Dendritic cell treated with granulocyte-macrophage colony-stimulating factor and Interleukin-4, amounts not matched to agents 40 ng/mL and 50 ng/mL, for 4 days (primary cell): ENCODE measurements at regions not wholly inside any gene's neighbourhood (a gene's known extent, or its start where the extent isn't known, plus 50 kb on each side); places are given as distances from the start of the nearest gene placed in this dataset.
"Not testable (repeated sequence)": the region's sequence is repeated elsewhere in the genome, so short reads cannot be mapped to it uniquely, and the experiment has no call there.

Experiments used
- H3K27ac Mint-ChIP-seq: one replicate; pipeline ENCODE4 v1.8.0; 2022; ENCODE audit warnings: mild to moderate bottlenecking, mixed read lengths
- H3K27me3 Mint-ChIP-seq: one replicate; pipeline ENCODE4 v1.8.0; 2022; ENCODE audit warnings: mild to moderate bottlenecking, mixed read lengths
- H3K36me3 Mint-ChIP-seq: one replicate; pipeline ENCODE4 v1.8.0; 2022; ENCODE audit warnings: low read depth, mixed read lengths
- H3K4me1 Mint-ChIP-seq: one replicate; pipeline ENCODE4 v1.8.0; 2022; ENCODE audit warnings: low read depth, mixed read lengths
- H3K4me3 Mint-ChIP-seq: one replicate; pipeline ENCODE4 v1.8.0; 2022; ENCODE audit warnings: mild to moderate bottlenecking, moderate library complexity, mixed read lengths
- H3K9me3 Mint-ChIP-seq: one replicate; pipeline ENCODE4 v1.8.0; 2022; ENCODE audit warnings: mixed read lengths
- intact Hi-C: fragments of 100-400 bp; cut with micrococcal nuclease; formaldehyde crosslinking; loops from one replicate; pipeline ENCODE4 v1.15.0; 2022

DNA sequence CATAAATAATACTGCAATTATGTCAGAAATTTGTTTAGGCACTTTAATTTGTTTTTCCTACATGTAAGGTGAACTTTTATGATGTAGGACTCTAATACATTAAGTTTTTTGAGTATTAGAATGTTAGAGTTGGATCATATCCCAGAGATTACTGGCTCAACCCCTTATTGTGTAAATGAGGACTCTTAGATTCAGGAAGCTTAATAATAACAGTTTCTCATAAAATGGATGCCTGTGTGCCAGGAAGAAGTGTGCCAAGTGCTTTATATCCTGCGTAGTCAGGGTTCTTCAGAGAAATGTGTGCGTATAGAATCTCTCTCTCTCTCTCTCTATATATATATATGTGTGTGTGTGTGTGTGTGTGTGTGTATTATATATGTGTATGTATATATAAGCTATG lies 388.5 kb downstream of the CAAP1 start:
- no peaks in the 10 kb centered on the region for H3K9me3 Mint-ChIP-seq
- intact Hi-C loops, result no loop called here

GRCh38 chr9:26502311-26502710 lies 390.3 kb downstream of the CAAP1 start:
- Mint-ChIP-seq H3K9me3 (peaks cover 12% of the 10 kb centered on the region), H3K4me1 (no peaks in the 10 kb centered on the region), H3K27ac (no peak overlapping the region), H3K27me3 (no peaks in the 10 kb centered on the region), H3K36me3 (no peaks in the 10 kb centered on the region), H3K4me3 (no peak overlapping the region)
- intact Hi-C loops, result no loop called here

More for the DNA sequence above, 388.5 kb downstream of the CAAP1 start:
- Mint-ChIP-seq H3K27me3 (no peaks in the 10 kb centered on the region), H3K4me3 (no peak overlapping the region), H3K27ac (no peak overlapping the region), H3K4me1 (no peaks in the 10 kb centered on the region), H3K36me3 (no peaks in the 10 kb centered on the region)

GRCh38 chr9:26500471-26500870 lies 392.1 kb downstream of the CAAP1 start:
- Mint-ChIP-seq H3K4me1 (no peaks in the 10 kb centered on the region), H3K27me3 (no peaks in the 10 kb centered on the region), H3K9me3 (peaks cover 12% of the 10 kb centered on the region), H3K27ac (no peak overlapping the region), H3K36me3 (no peaks in the 10 kb centered on the region), H3K4me3 (no peak overlapping the region)
- intact Hi-C loops, result no loop called here

DNA sequence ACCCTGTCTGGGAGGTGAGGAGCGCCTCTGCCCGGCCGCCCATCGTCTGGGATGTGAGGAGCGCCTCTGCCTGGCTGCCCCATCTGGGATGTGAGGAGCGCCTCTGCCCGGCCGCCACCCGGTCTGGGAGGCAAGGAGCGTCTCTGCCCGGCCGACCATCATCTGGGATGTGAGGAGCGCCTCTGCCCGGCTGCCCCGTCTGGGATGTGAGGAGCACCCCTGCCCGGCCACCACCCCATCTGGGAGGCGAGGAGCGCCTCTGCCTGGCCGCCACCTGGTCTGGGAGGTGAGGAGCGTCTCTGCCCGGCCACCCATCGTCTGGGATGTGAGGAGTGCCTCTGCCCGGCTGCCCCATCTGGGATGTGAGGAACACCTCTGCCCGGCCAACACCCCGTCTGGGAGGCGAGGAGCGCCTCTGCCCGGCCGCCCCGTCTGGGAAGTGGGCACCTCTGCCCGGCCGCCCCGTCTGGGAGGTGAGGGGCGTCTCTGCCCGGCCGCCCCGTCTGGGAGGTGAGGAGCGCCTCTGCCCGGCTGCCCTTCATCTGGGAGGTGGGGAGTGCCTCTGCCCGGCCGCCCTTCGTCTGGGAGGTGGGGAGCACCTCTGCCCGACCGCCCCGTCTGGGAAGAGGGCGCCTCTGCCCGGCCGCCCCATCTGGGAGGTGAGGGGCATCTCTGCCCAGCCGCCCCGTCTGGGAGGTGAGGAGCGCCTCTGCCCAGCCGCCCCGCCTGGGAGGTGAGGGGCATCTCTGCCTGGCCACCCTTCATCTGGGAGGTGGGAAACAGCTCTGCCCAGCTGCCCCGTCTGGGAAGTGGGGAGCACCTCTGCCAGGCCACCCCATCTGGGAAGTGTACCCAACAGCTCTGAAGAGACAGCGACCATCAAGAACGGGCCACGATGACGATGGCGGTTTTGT lies 399.7 kb downstream of the CAAP1 start:
- H3K9me3 Mint-ChIP-seq, result peaks cover 49% of the 10 kb centered on the region
- intact Hi-C loops, H3K4me1 Mint-ChIP-seq, H3K36me3 Mint-ChIP-seq, H3K27ac Mint-ChIP-seq, H3K4me3 Mint-ChIP-seq, H3K27me3 Mint-ChIP-seq: not testable (repeated sequence)

DNA sequence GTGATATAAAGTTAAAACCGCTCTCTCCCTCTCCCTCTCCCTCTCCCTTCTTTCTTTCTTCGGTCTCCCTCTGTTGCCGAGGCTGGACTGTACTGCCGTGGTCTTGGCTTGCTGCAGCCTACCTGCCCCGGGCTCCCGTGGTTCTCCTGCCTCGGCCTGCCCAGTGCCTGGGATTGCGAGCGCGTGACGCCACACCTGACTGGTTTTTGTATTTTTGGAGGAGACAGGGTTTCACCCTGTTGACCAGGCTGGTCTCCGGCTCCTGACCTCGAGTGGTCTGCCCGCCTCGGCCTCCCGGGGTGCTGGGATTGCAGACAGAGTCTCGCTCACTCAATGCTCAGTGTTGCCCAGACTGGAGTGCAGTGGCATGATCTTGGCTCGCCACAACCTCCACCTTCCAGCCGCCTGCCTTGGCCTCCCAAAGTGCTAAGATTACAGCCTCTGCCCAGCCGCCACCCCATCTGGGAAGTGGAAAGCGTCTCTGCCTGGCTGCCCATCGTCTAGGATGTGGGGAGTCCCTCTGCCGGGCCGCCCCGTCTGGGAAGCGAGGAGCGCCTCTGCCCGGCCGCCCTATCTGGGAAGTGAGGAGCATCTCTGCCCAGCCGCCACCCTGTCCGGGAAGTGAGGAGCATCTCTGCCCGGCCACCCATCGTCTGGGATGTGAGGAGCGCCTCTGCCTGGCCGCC lies 400.5 kb downstream of the CAAP1 start:
- H3K27me3 Mint-ChIP-seq, H3K27ac Mint-ChIP-seq, H3K4me3 Mint-ChIP-seq, H3K36me3 Mint-ChIP-seq, intact Hi-C loops, H3K4me1 Mint-ChIP-seq: not testable (repeated sequence)
- H3K9me3 Mint-ChIP-seq, result peaks cover 46% of the 10 kb centered on the region

DNA sequence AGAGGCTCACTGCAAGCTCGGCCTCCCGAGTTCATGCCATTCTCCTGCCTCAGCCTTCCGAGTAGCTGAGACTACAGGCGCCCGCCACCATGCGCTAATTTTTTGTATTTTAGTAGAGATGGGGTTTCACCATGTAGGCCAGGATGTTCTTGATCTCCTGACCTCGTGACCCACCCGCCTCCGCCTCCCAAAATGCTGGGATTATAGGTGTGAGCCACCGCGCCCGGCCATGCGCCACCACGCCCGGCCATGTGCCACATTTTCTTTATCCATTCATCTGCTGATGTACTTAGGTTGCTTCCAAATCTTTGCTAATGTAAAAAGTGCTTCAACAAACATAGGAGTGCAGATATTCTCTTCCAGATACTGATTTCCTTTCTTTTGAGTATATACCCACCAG lies 408.6 kb downstream of the CAAP1 start:
- Mint-ChIP-seq H3K27ac (no peak overlapping the region), H3K4me3 (no peak overlapping the region), H3K36me3 (no peaks in the 10 kb centered on the region), H3K27me3 (no peaks in the 10 kb centered on the region), H3K4me1 (no peaks in the 10 kb centered on the region), H3K9me3 (peaks cover 10% of the 10 kb centered on the region)
- intact Hi-C loops, result no loop called here

GRCh38 chr9:26477963-26478362 lies 414.6 kb downstream of the CAAP1 start:
- intact Hi-C loops, result no loop called here
- Mint-ChIP-seq H3K36me3 (no peaks in the 10 kb centered on the region), H3K4me1 (no peaks in the 10 kb centered on the region), H3K4me3 (no peak overlapping the region), H3K27ac (no peak overlapping the region), H3K9me3 (peaks cover 19% of the 10 kb centered on the region), H3K27me3 (no peaks in the 10 kb centered on the region)

GRCh38 chr9:26471261-26471660 lies 421.3 kb downstream of the CAAP1 start:
- no peaks in the 10 kb centered on the region for H3K36me3 Mint-ChIP-seq
- no peak overlapping the region for H3K4me3 Mint-ChIP-seq
- no peaks in the 10 kb centered on the region for H3K27me3 Mint-ChIP-seq
- H3K9me3 Mint-ChIP-seq, result peaks cover 14% of the 10 kb centered on the region
- H3K4me1 Mint-ChIP-seq, result no peaks in the 10 kb centered on the region
- H3K27ac Mint-ChIP-seq, result no peak overlapping the region
- intact Hi-C loops, result no loop called here

GRCh38 chr9:26470284-26470683 lies 422.3 kb downstream of the CAAP1 start:
- Mint-ChIP-seq H3K4me3 (no peak overlapping the region), H3K36me3 (no peaks in the 10 kb centered on the region), H3K4me1 (no peaks in the 10 kb centered on the region), H3K27ac (no peak overlapping the region), H3K9me3 (peaks cover 18% of the 10 kb centered on the region), H3K27me3 (no peaks in the 10 kb centered on the region)
- intact Hi-C loops, result no loop called here

DNA sequence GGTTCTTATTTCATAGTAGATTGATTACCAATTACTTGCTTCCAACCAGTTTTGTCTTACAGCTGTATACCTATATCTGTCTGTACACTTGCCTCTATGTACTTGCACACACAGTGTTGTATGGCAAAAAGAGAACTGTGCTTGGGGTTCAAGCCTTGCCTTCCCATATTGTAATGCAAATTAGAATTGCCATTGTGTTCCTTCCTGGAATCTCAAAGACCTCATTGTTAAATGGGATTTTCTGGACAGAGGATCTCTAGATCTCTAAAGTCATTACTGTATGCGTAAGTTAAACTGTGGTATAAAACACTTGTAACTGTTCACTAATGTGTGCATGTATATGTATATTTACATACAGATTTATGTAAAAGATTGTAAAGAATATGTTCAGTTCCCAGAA lies 428.8 kb downstream of the CAAP1 start:
- Mint-ChIP-seq H3K27ac (no peak overlapping the region), H3K4me3 (no peak overlapping the region), H3K36me3 (no peaks in the 10 kb centered on the region), H3K27me3 (no peaks in the 10 kb centered on the region), H3K9me3 (peaks cover 5% of the 10 kb centered on the region), H3K4me1 (no peaks in the 10 kb centered on the region)
- intact Hi-C loops, result no loop called here

GRCh38 chr9:26462751-26463150 lies 429.9 kb downstream of the CAAP1 start:
- Mint-ChIP-seq H3K4me3 (no peak overlapping the region), H3K36me3 (no peaks in the 10 kb centered on the region), H3K27ac (no peak overlapping the region), H3K4me1 (no peaks in the 10 kb centered on the region), H3K27me3 (no peaks in the 10 kb centered on the region), H3K9me3 (peaks cover 5% of the 10 kb centered on the region)
- intact Hi-C loops, result no loop called here

GRCh38 chr9:26462213-26462612 lies 430.4 kb downstream of the CAAP1 start:
- no peaks in the 10 kb centered on the region for H3K4me1 Mint-ChIP-seq
- no peak overlapping the region for H3K4me3 Mint-ChIP-seq
- no peaks in the 10 kb centered on the region for H3K27me3 Mint-ChIP-seq
- no peaks in the 10 kb centered on the region for H3K36me3 Mint-ChIP-seq
- H3K27ac Mint-ChIP-seq, result no peak overlapping the region
- H3K9me3 Mint-ChIP-seq, result peaks cover 5% of the 10 kb centered on the region
- intact Hi-C loops, result no loop called here

DNA sequence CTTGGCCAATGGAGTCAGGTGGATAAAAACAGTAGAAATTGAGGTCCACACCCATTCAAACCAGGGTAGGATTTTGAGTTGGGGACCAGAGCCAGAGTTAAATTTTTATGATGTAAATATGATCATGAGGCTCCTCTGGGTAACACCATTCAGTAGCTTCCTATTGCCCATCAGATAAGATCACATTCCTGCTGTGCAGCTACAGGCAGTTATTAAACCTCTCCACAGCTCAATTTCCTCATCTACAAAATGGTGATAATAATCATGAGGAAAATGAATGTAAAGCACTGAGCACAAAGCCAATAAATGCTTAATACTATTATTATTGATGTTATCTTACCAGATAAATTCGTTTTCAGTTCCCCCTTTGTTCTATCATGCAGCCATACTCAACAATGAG lies 432.0 kb downstream of the CAAP1 start:
- no peak overlapping the region for H3K4me3 Mint-ChIP-seq
- no peaks in the 10 kb centered on the region for H3K36me3 Mint-ChIP-seq
- no peaks in the 10 kb centered on the region for H3K4me1 Mint-ChIP-seq
- peaks cover 5% of the 10 kb centered on the region for H3K9me3 Mint-ChIP-seq
- no peaks in the 10 kb centered on the region for H3K27me3 Mint-ChIP-seq
- H3K27ac Mint-ChIP-seq, result no peak overlapping the region
- intact Hi-C loops, result no loop called here

GRCh38 chr9:26459959-26460358 lies 432.6 kb downstream of the CAAP1 start:
- no peak overlapping the region for H3K4me3 Mint-ChIP-seq
- intact Hi-C loops, result no loop called here
- no peaks in the 10 kb centered on the region for H3K27me3 Mint-ChIP-seq
- no peaks in the 10 kb centered on the region for H3K4me1 Mint-ChIP-seq
- H3K27ac Mint-ChIP-seq, result no peak overlapping the region
- H3K9me3 Mint-ChIP-seq, result no peaks in the 10 kb centered on the region
- no peaks in the 10 kb centered on the region for H3K36me3 Mint-ChIP-seq
